ENCODE measurements at regions not wholly inside any gene's neighbourhood (a gene's known extent, or its start where the extent isn't known, plus 50 kb on each side); places are given as distances from the start of the nearest gene placed in this dataset.
"Not testable (repeated sequence)": the region's sequence is repeated elsewhere in the genome, so short reads cannot be mapped to it uniquely, and the experiment has no call there.

DNA sequence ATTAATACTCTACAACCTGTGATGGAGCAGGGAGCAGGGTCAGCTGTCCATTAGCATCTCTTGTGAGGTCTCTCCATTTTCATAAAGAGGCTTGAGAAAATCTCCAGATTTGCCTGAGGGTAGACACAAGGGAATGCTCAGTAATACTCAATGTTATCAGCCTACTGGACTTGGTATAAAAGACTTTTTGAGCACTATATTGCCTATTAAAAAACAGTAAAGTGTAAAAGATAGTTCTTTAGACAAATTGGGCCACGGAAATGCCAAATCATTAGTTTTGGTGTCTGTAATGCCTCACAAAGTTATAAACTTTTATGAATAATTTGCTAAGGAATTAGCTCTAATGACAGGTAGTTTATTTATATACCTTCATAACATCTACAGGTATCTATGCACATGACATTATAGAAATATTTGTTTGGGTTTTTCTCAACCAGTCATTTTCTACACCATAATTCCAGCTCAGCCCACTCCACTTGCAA lies 1524.9 kb upstream of the TPTE start:
- not testable (repeated sequence) for TF ChIP-seq EGR1 (IDR thresholded peaks at IDR 0.05; ENCODE audit: borderline replicate concordance in 1 of 2, low read depth in 2 of 2, low read length in 2 of 2); KDM1A (IDR thresholded peaks at IDR 0.05; ENCODE audit: borderline replicate concordance); SIN3A (IDR thresholded peaks at IDR 0.05; ENCODE audit: low read depth, low read length); PAX8 (IDR thresholded peaks at IDR 0.05); TBL1XR1 (IDR thresholded peaks at IDR 0.05; ENCODE audit: low read depth, low read length); BCL11A (IDR thresholded peaks at IDR 0.05; ENCODE audit: low read depth, low read length); POLR2A (IDR thresholded peaks at IDR 0.05; ENCODE audit: low read depth, low read length)
- TF ChIP-seq, protein P1, sequence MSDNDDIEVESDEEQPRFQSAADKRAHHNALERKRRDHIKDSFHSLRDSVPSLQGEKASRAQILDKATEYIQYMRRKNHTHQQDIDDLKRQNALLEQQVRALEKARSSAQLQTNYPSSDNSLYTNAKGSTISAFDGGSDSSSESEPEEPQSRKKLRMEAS (IDR thresholded peaks at IDR 0.05; ENCODE audit: low read depth, low read length), result not testable (repeated sequence)
- TF ChIP-seq, protein P2, sequence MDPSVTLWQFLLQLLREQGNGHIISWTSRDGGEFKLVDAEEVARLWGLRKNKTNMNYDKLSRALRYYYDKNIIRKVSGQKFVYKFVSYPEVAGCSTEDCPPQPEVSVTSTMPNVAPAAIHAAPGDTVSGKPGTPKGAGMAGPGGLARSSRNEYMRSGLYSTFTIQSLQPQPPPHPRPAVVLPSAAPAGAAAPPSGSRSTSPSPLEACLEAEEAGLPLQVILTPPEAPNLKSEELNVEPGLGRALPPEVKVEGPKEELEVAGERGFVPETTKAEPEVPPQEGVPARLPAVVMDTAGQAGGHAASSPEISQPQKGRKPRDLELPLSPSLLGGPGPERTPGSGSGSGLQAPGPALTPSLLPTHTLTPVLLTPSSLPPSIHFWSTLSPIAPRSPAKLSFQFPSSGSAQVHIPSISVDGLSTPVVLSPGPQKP (IDR thresholded peaks at IDR 0.05; ENCODE audit: low read depth, low read length), result not testable (repeated sequence)
